Natural killer cell treated with Interleukin-12 subunit alpha and Interleukin-12 subunit beta and Interleukin-15 and Interleukin-18, amount 100 ng/mL, for 72 hours (primary cell): ENCODE measurements at regions not wholly inside any gene's neighbourhood (a gene's known extent, or its start where the extent isn't known, plus 50 kb on each side); places are given as distances from the start of the nearest gene placed in this dataset.
"Not testable (repeated sequence)": the region's sequence is repeated elsewhere in the genome, so short reads cannot be mapped to it uniquely, and the experiment has no call there.

Experiments used
- ATAC-seq, 2 donors: fragments of 150-1000 bp; cut with Tn5 transposase in 1 of 2; sonication (Bioruptor Pico), chemical (Tn5 transposase) in 1 of 2; 2 replicates each; pipeline ENCODE4 v1.10.0; 2021
- DNase-seq: peaks from one replicate; pipeline ENCODE4 v3.0.0; 2022; ENCODE audit warnings: low spot score
- H3K27ac Mint-ChIP-seq, 2 donors: 1 replicate in 1 of 2; 2 replicates in 1 of 2; pipeline ENCODE4 v1.8.0; 2022; ENCODE audit warnings: mixed read lengths in 2 of 2, mild to moderate bottlenecking in 1 of 2, moderate library complexity in 1 of 2
- H3K27me3 Mint-ChIP-seq, 2 donors: 1 replicate in 1 of 2; 2 replicates in 1 of 2; pipeline ENCODE4 v1.8.0; 2022; ENCODE audit warnings: mixed read lengths in 2 of 2
- H3K36me3 Mint-ChIP-seq: one replicate; pipeline ENCODE4 v1.8.0; 2022; ENCODE audit warnings: mixed read lengths
- H3K4me1 Mint-ChIP-seq, 2 donors: 1 replicate in 1 of 2; 2 replicates in 1 of 2; pipeline ENCODE4 v1.8.0; 2022; ENCODE audit warnings: low read depth in 2 of 2, mixed read lengths in 2 of 2, mild to moderate bottlenecking in 1 of 2
- H3K4me3 Mint-ChIP-seq: one replicate; pipeline ENCODE4 v1.8.0; 2022; ENCODE audit warnings: mixed read lengths
- H3K9me3 Mint-ChIP-seq: 2 replicates; pipeline ENCODE4 v1.8.0; 2022; ENCODE audit warnings: mixed read lengths

- Mint-ChIP-seq H3K27ac (no peak overlapping the region), H3K4me3 (no peak overlapping the region), H3K4me1 (no peaks in the 10 kb centered on the region), H3K9me3 (peaks cover 33% of the 10 kb centered on the region), H3K36me3 (peaks cover 6% of the 10 kb centered on the region), H3K27me3 (no peaks in the 10 kb centered on the region)
- ATAC-seq (no peak), DNase-seq (no peak)
Observed at GRCh38 chr17:54544249-54544648, 356.4 kb upstream of the TOM1L1 start.

GRCh38 chr17:54559883-54560282, 340.8 kb upstream of the TOM1L1 start:
- Mint-ChIP-seq H3K27ac (no peak overlapping the region), H3K9me3 (peaks cover 24% of the 10 kb centered on the region), H3K36me3 (peaks cover 8% of the 10 kb centered on the region), H3K4me1 (no peaks in the 10 kb centered on the region), H3K27me3 (no peaks in the 10 kb centered on the region), H3K4me3 (no peak overlapping the region)
- no peak for ATAC-seq
- no peak for DNase-seq

GRCh38 chr17:54608634-54609155, 292.0 kb upstream of the TOM1L1 start:
- Mint-ChIP-seq H3K27me3 (no peaks in the 10 kb centered on the region), H3K27ac (no peak overlapping the region), H3K36me3 (peaks cover 15% of the 10 kb centered on the region), H3K9me3 (peaks cover 33% of the 10 kb centered on the region), H3K4me3 (no peak overlapping the region), H3K4me1 (no peaks in the 10 kb centered on the region)
- DNase-seq (no peak), ATAC-seq (no peak)

GRCh38 chr17:54620399-54620978, 280.2 kb upstream of the TOM1L1 start:
- no peak for DNase-seq
- H3K27ac Mint-ChIP-seq: no peak overlapping the region
- no peak for ATAC-seq
- H3K9me3 Mint-ChIP-seq: peaks cover 6% of the 10 kb centered on the region
- H3K4me1 Mint-ChIP-seq: no peaks in the 10 kb centered on the region
- H3K27me3 Mint-ChIP-seq: no peaks in the 10 kb centered on the region
- H3K4me3 Mint-ChIP-seq: no peak overlapping the region
- no peaks in the 10 kb centered on the region for H3K36me3 Mint-ChIP-seq

- no peaks in the 10 kb centered on the region for H3K27me3 Mint-ChIP-seq
- no peaks in the 10 kb centered on the region for H3K4me1 Mint-ChIP-seq
- ATAC-seq: no peak
- no peaks in the 10 kb centered on the region for H3K36me3 Mint-ChIP-seq
- no peak overlapping the region for H3K4me3 Mint-ChIP-seq
- H3K9me3 Mint-ChIP-seq: peaks cover 4% of the 10 kb centered on the region
- no peak for DNase-seq
- no peak overlapping the region for H3K27ac Mint-ChIP-seq
Observed at GRCh38 chr17:54623746-54624145, 276.9 kb upstream of the TOM1L1 start.

- no peaks in the 10 kb centered on the region for H3K4me1 Mint-ChIP-seq
- no peaks in the 10 kb centered on the region for H3K27me3 Mint-ChIP-seq
- DNase-seq (no peak), ATAC-seq (no peak)
- no peak overlapping the region for H3K27ac Mint-ChIP-seq
- H3K4me3 Mint-ChIP-seq: no peak overlapping the region
- no peaks in the 10 kb centered on the region for H3K36me3 Mint-ChIP-seq
- H3K9me3 Mint-ChIP-seq: peaks cover 8% of the 10 kb centered on the region
Observed at GRCh38 chr17:54626146-54626703, 274.4 kb upstream of the TOM1L1 start.

- peaks cover 15% of the 10 kb centered on the region for H3K36me3 Mint-ChIP-seq
- DNase-seq, H3K27ac Mint-ChIP-seq, H3K4me3 Mint-ChIP-seq, H3K4me1 Mint-ChIP-seq, ATAC-seq, H3K27me3 Mint-ChIP-seq: not testable (repeated sequence)
- peaks cover 28% of the 10 kb centered on the region for H3K9me3 Mint-ChIP-seq
Observed at GRCh38 chr17:54639426-54639825, 261.2 kb upstream of the TOM1L1 start.

- H3K27ac Mint-ChIP-seq: no peak overlapping the region
- no peak overlapping the region for H3K4me3 Mint-ChIP-seq
- H3K9me3 Mint-ChIP-seq: peaks cover 31% of the 10 kb centered on the region
- H3K36me3 Mint-ChIP-seq: peaks cover 5% of the 10 kb centered on the region
- ATAC-seq (no peak), DNase-seq (no peak)
- no peaks in the 10 kb centered on the region for H3K4me1 Mint-ChIP-seq
- H3K27me3 Mint-ChIP-seq: no peaks in the 10 kb centered on the region
Observed at GRCh38 chr17:54662978-54663876, 237.4 kb upstream of the TOM1L1 start.

- H3K4me1 Mint-ChIP-seq: no peaks in the 10 kb centered on the region
Observed at GRCh38 chr17:54666559-54666958, 234.1 kb upstream of the TOM1L1 start.

GRCh38 chr17:54678158-54678557, 222.5 kb upstream of the TOM1L1 start:
- ATAC-seq: no peak
- no peak overlapping the region for H3K4me3 Mint-ChIP-seq
- H3K9me3 Mint-ChIP-seq: peaks cover 15% of the 10 kb centered on the region
- H3K36me3 Mint-ChIP-seq: peaks cover 4% of the 10 kb centered on the region
- no peak overlapping the region for H3K27ac Mint-ChIP-seq
- H3K27me3 Mint-ChIP-seq: no peaks in the 10 kb centered on the region
- no peaks in the 10 kb centered on the region for H3K4me1 Mint-ChIP-seq
- DNase-seq: no peak

More at GRCh38 chr17:54666559-54666958, 234.1 kb upstream of the TOM1L1 start:
- DNase-seq (no peak), ATAC-seq (no peak)
- Mint-ChIP-seq H3K4me3 (no peak overlapping the region), H3K27me3 (no peaks in the 10 kb centered on the region), H3K9me3 (peaks cover 19% of the 10 kb centered on the region), H3K36me3 (no peaks in the 10 kb centered on the region), H3K27ac (no peak overlapping the region)

- no peak for ATAC-seq
- no peak for DNase-seq
- Mint-ChIP-seq H3K27me3 (no peaks in the 10 kb centered on the region), H3K36me3 (peaks cover 4% of the 10 kb centered on the region), H3K9me3 (peaks cover 9% of the 10 kb centered on the region), H3K27ac (no peak overlapping the region), H3K4me1 (no peaks in the 10 kb centered on the region), H3K4me3 (no peak overlapping the region)
Observed at GRCh38 chr17:54680410-54680809, 220.2 kb upstream of the TOM1L1 start.

GRCh38 chr17:54694287-54694887, 206.3 kb upstream of the TOM1L1 start:
- Mint-ChIP-seq H3K4me3 (no peak overlapping the region), H3K9me3 (peaks cover 5% of the 10 kb centered on the region), H3K27me3 (no peaks in the 10 kb centered on the region), H3K4me1 (no peaks in the 10 kb centered on the region), H3K27ac (no peak overlapping the region), H3K36me3 (no peaks in the 10 kb centered on the region)
- ATAC-seq: no peak
- DNase-seq: no peak

- H3K9me3 Mint-ChIP-seq, DNase-seq, H3K4me1 Mint-ChIP-seq, ATAC-seq, H3K4me3 Mint-ChIP-seq, H3K36me3 Mint-ChIP-seq, H3K27ac Mint-ChIP-seq, H3K27me3 Mint-ChIP-seq: not testable (repeated sequence)
Observed at GRCh38 chr17:54712798-54713197, 187.9 kb upstream of the TOM1L1 start.

GRCh38 chr17:54718286-54718685, 182.4 kb upstream of the TOM1L1 start:
- H3K4me3 Mint-ChIP-seq: no peak overlapping the region
- no peak for ATAC-seq
- no peaks in the 10 kb centered on the region for H3K36me3 Mint-ChIP-seq
- no peaks in the 10 kb centered on the region for H3K27me3 Mint-ChIP-seq
- H3K27ac Mint-ChIP-seq: no peak overlapping the region
- H3K9me3 Mint-ChIP-seq: peaks cover 7% of the 10 kb centered on the region
- no peaks in the 10 kb centered on the region for H3K4me1 Mint-ChIP-seq
- DNase-seq: no peak
